ENCODE measurements at regions not wholly inside any gene's neighbourhood (a gene's known extent, or its start where the extent isn't known, plus 50 kb on each side); places are given as distances from the start of the nearest gene placed in this dataset.

- TF ChIP-seq CTCF (IDR thresholded peaks at IDR 0.05; ENCODE audit: low read length) (no peak), EZH2 (optimal IDR thresholded peaks at IDR 0.05; ENCODE audit: low read depth, low read length) (no peak), EZH2phosphoT487 (IDR thresholded peaks at IDR 0.05; ENCODE audit: low read length) (no peak)
Measured at GRCh38 chr3:13243586-13243985, 170.4 kb upstream of the IQSEC1 start.
